ENCODE measurements at regions not wholly inside any gene's neighbourhood (a gene's known extent, or its start where the extent isn't known, plus 50 kb on each side); places are given as distances from the start of the nearest gene placed in this dataset.

DNA sequence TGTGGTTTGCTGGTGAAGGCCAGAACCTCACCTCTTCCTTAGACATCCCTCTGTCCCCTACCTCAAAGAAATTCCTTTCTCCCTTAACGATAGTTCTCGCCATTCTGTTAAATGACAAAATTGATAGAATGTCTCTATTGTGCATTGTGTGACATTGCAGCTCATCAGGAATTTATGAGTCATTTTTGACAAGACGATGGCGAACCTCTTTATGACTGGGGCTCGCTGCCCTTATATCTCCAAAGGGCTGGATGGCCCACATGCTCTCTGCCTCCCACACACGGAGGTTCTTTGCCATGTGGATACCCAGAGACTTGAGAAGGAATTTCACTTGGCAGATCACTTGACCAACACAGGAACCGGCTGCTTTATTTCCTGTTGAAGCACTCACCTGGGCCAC lies 66.8 kb upstream of the RPS6KA2 start:
- DNase-seq (ENCODE audit: low read depth): no peak

DNA sequence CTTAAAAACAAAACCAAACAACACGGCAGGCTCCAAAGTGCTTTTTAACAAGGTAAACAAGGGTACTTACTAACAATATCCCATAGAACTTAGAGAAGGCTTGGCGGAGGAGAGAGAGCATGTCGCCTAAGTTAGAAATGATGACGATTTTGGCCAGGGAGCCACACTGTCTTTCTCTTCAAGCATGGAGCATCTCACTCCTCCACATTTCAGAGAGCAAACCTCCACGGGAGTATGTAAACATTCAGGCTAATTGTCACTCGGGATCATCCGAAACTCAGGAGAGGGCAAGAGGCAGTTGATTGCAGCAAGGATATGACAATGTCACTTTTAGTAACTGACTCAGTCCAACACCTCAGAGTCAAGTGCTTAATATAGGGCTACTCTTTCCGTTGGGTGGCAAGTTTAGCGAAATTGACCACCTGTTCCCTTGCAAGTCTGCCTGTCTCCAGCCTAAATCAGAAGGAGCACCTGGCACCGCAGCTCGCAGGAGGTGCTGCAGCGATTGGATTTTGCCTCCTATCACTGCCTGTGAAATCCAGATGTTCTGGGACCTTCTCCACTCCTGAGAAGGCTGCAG lies 65.8 kb upstream of the RPS6KA2 start:
- DNase-seq (ENCODE audit: low read depth): no peak

GRCh38 chr6:166691746-166692145 lies 64.7 kb upstream of the RPS6KA2 start:
- DNase-seq (ENCODE audit: low read depth): no peak

- DNase-seq (ENCODE audit: low read depth): no peak
Observed at GRCh38 chr6:166691199-166691598, 64.1 kb upstream of the RPS6KA2 start.

DNA sequence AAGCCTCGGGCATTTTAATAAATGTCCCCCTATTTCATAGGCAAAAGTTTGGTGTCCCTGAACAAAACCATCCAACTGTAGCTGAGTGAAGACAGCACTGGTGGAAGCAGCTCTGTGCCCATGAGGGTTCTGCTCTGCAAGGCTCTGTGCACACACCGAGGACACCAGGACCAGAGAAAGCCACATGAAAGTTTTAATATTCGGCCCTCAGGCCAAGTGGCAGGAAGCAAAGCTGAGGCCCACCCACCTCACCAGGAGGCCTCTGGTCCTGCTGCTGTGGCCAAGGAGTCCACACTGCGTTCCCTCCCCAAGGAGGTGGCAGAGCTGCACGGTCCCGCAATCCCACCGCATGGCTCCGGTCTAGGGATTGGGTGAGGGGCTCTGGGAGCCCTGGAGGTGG lies 62.6 kb upstream of the RPS6KA2 start:
- DNase-seq (ENCODE audit: low read depth): no peak

DNA sequence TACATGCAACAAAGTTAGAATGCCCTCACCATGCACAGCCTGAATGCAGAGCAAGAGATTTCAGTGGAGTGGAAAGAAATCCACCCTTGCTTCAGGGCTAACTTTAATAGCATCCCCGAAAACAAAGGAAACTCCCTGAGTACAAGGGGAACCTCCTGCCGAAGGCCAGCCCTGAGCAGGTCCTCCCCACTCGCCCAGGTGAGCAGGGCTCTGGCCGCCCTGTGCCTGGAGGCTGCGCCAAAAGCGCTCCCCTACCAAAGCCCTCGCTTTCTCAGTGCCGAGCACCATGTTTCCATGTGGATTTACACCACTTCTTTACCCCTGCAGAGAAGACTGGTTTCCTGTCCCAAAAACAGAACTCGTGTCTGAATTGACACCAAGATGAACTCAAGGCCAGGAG lies 61.9 kb upstream of the RPS6KA2 start:
- no peak for DNase-seq (ENCODE audit: low read depth)

DNA sequence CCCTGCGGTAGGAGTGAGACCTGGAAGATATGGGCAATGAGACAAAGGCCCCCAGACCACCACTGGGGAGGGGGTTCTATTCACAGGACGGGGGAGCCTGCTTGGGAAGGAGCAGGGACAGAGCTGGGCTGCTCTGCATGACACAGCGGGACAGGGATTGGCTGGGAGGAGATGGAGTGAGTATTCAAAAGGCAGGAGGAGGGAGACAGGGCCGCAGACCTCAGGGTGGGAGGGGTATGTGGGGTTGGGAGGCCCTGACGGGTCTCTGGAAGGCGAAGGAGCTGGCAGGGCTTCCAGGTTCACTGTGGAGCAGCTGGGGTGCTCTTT lies 60.8 kb upstream of the RPS6KA2 start:
- no peak for DNase-seq (ENCODE audit: low read depth)

- no peak for DNase-seq (ENCODE audit: low read depth)
Observed at GRCh38 chr6:166687070-166687878, 60.2 kb upstream of the RPS6KA2 start.

DNA sequence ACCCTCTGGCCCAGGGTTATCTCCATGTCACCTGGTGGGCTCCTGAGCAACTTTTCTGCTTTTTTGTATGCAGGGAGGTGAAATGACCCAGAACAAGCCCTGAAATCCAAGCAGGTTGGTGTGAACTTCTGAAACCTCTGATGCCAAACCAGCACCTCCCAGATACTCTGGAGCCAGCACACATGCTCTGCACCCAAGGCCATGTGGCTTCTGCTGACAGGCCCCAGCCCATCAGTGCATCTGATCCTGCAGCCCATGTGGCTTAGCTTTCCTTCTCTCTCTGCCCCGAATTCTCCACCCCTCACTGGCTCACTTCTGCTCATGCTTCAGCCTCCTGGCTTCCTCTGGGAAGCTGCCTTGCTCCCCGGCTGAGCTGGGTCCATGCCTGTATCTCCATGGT lies 59.3 kb upstream of the RPS6KA2 start:
- no peak for DNase-seq (ENCODE audit: low read depth)

DNA sequence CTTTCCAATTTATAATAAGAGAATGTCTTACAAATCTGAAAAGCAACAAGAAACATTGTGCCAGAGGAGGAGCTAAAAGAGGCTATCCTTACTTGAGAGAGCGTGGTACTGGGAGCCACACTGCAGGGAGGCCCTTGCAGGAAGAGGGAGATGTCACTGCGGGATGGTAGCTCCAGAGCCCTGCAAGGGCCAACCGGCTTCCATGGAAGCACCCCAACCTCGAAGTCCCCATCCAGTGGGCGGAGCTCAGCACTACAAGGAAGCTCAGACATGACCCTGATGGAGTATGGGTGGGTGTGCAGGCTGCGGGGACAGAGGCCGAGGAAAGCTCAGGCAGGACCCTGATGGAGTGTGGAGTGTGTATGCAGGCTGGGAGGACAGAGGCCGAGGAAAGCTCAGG lies 57.8 kb upstream of the RPS6KA2 start:
- no peak for DNase-seq (ENCODE audit: low read depth)

- no peak for DNase-seq (ENCODE audit: low read depth)
Observed at GRCh38 chr6:166684170-166684569, 57.1 kb upstream of the RPS6KA2 start.

- no peak for DNase-seq (ENCODE audit: low read depth)
Observed at GRCh38 chr6:166683477-166683876, 56.4 kb upstream of the RPS6KA2 start.

- DNase-seq (ENCODE audit: low read depth): no peak
Observed at GRCh38 chr6:166679566-166679965, 52.5 kb upstream of the RPS6KA2 start.

DNA sequence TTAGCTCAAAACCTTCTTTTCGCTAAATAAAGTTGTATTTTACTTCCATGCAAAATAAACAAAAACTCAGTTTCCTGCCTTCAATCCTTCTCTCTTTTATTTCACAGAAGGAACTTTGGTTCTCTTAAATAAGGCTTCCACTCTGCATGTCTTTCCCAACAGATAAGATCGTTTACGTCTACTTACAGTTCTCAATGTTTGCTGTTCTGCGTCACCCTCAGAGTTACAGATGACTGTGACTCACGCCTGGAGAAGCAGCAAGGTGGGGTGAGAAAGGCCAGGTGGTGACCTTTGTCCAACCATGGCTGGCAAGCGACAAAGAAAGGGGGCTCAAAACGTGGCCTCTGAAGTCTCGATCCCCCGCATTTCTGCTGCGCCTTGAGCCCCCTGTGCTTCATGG lies 51.4 kb upstream of the RPS6KA2 start:
- no peak for DNase-seq (ENCODE audit: low read depth)

- DNase-seq (ENCODE audit: low read depth): no peak
Observed at GRCh38 chr6:166677941-166678340, 50.9 kb upstream of the RPS6KA2 start.
